Sigmoid colon (tissue), 4 donors: ENCODE measurements at regions not wholly inside any gene's neighbourhood (a gene's known extent, or its start where the extent isn't known, plus 50 kb on each side); places are given as distances from the start of the nearest gene placed in this dataset.

ENCODE experiments used
- CTCF ChIP-seq, 4 experiments: fragments of 450-650 bp in 3 of 4; fragments of 200-600 bp in 1 of 4; IDR thresholded peaks; one replicate each; pipeline ENCODE4 v1.5.1; 2016 to 2019; ENCODE audit warnings: antibody characterized with exemption in 4 of 4, mild to moderate bottlenecking in 3 of 4, moderate library complexity in 2 of 4
- EP300 ChIP-seq, 4 donors: sonication (generic); formaldehyde crosslinking; IDR thresholded peaks; one replicate each; pipeline ENCODE4 v1.6.1; 2017; ENCODE audit warnings: antibody characterized with exemption in 4 of 4
- POLR2A ChIP-seq, 2 donors: fragments of 450-650 bp; IDR thresholded peaks; one replicate each; pipeline ENCODE4 v1.6.1; 2016; ENCODE audit warnings: antibody characterized with exemption in 2 of 2, mild to moderate bottlenecking in 2 of 2, moderate library complexity in 2 of 2
- POLR2AphosphoS5 ChIP-seq, 4 donors: sonication (generic); formaldehyde crosslinking; IDR thresholded peaks; one replicate each; pipeline ENCODE4 v1.6.1; 2017; ENCODE audit warnings: antibody characterized with exemption in 4 of 4

DNA sequence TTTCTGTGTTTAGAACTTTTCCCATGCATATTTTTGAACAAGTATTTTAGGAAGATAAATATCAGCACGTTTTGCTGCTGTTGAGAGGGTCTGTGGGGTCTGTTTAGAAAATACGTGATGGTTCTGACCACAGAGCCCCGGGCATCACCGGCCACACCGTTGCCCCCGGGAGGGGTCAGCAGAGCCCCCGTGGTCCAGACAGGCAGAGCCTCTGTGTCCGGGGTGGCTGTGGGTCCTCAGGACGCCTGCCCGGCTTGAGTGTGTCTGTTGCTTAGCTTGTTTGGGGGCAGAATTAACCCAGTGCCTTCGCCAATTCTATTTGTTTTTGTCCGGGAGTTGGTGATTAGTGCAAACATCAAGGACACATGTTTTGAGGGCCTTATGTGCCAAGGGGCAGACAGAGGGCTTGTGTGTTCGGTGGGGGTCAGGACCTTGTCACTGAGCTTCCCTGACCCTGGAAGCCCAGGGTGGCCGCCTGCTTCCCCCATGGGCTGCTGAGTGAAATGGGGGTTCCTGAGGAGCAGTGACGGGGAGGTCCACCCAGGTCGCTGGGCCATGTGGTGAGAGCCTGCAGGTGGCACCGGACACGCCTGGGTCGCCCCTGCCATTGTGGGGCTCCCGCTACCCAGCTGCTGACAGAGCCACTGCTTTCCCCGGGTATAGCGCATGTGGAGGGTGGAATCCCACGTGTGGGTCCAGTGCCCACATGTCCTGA, 122.2 kb downstream of the SIK1 start:
- no peak for TF ChIP-seq CTCF (IDR thresholded peaks at IDR 0.05)
- TF ChIP-seq POLR2A (IDR thresholded peaks at IDR 0.05): no peak
- TF ChIP-seq POLR2AphosphoS5 (IDR thresholded peaks at IDR 0.05): no peak
- no peak for TF ChIP-seq EP300 (IDR thresholded peaks at IDR 0.05)
